Adrenal gland (tissue), 9 donors: ENCODE measurements at regions not wholly inside any gene's neighbourhood (a gene's known extent, or its start where the extent isn't known, plus 50 kb on each side); places are given as distances from the start of the nearest gene placed in this dataset.

ENCODE experiments used
- DNase-seq, 7 donors: peaks; one replicate each; pipeline ENCODE4 v3.0.0-alpha.2; 2019 to 2020
- H3K27ac ChIP-seq, 5 donors: fragments of 200-600 bp; sonication (generic) in 4 of 5; 1 replicate in 3 of 5; 2 replicates in 2 of 5; pipeline versions ENCODE4 v1.5.1 to v1.8.0; 2016 to 2020; ENCODE audit warnings: mild to moderate bottlenecking in 1 of 5
- H3K27me3 ChIP-seq: fragments of 200-600 bp; 2 replicates; pipeline ENCODE4 v1.8.0; 2021
- H3K36me3 ChIP-seq, 2 donors: fragments of 200-600 bp; replicated peaks in 1 of 2; 1 replicate in 1 of 2; 2 replicates in 1 of 2; pipeline versions ENCODE4 v1.5.1 to v1.8.0; 2018 to 2022
- H3K4me1 ChIP-seq, 2 donors: fragments of 200-600 bp; replicated peaks in 1 of 2; 1 replicate in 1 of 2; 2 replicates in 1 of 2; pipeline versions ENCODE4 v1.5.1 to v1.8.0; 2018 to 2021
- H3K4me3 ChIP-seq, 4 donors: fragments of 200-600 bp; sonication (generic) in 3 of 4; one replicate each; pipeline ENCODE4 v1.5.1; 2016 to 2018
- H3K9me3 ChIP-seq, 3 donors: fragments of 200-600 bp; sonication (generic) in 1 of 3; replicated peaks in 1 of 3; 1 replicate in 2 of 3; 2 replicates in 1 of 3; pipeline versions ENCODE4 v1.5.1 to v1.8.0; 2016 to 2021
- CTCF ChIP-seq, 6 experiments: fragments of 450-650 bp in 4 of 6; fragments of 200-600 bp in 2 of 6; sonication (generic) in 1 of 6; IDR thresholded peaks; 1 replicate in 5 of 6; 2 replicates in 1 of 6; pipeline versions ENCODE4 v1.5.1 to v1.8.0; 2016 to 2021; ENCODE audit warnings: antibody characterized with exemption in 6 of 6, mild to moderate bottlenecking in 2 of 6, moderate library complexity in 1 of 6
- POLR2A ChIP-seq, 2 donors: fragments of 450-650 bp; IDR thresholded peaks; one replicate each; pipeline ENCODE4 v1.6.1; 2017; ENCODE audit warnings: antibody characterized with exemption in 2 of 2, mild to moderate bottlenecking in 2 of 2, moderate library complexity in 1 of 2
- WGBS, 4 donors: extraction: QIAGEN DNeasy Blood & Tissue Kit in 2 of 4; methylation state at CpG; one replicate each; pipeline versions ENCODE4 v1.1.5 to v1.1.7; 2013 to 2017; 5-methylcytosine and 5-hydroxymethylcytosine counted together
- intact Hi-C, 2 donors: fragments of 100-400 bp; cut with DNase I; formaldehyde crosslinking; loops; one replicate each; pipeline versions ENCODE4 v1.14.1 to v1.15.0; 2022 to 2023
- donor health status: healthy with polysubstance abuse.
- donor health status: Bipolar disorder and iron deficiency.
- donor health status: DM: yes; HTN: yes; CAD: no.
- donor health status: DM: no; HTN: no; CAD: no.
- donor health status: DM: no; HTN: no; CAD: no.

- Histone ChIP-seq H3K27me3 (no peaks in the 10 kb centered on the region), H3K4me1 (no peaks in the 10 kb centered on the region), H3K36me3 (no peaks in the 10 kb centered on the region), H3K9me3 (no peaks in the 10 kb centered on the region), H3K27ac (no peak overlapping the region), H3K4me3 (no peak overlapping the region)
- no peak for DNase-seq
- whole genome bisulfite sequencing, 4 donors = 92 to 95% (median 94%) methylated on average over 1 of the region's 1 CpG
- intact Hi-C loops = no loop called here
- TF ChIP-seq CTCF (IDR thresholded peaks at IDR 0.05) = no peak
- no peak for TF ChIP-seq POLR2A (IDR thresholded peaks at IDR 0.05)
Measured at GRCh38 chr10:58903071-58903470, 273.4 kb upstream of the PHYHIPL start.

- H3K9me3 ChIP-seq = no peaks in the 10 kb centered on the region
- intact Hi-C loops = no loop called here
- no peak overlapping the region for H3K27ac ChIP-seq
- TF ChIP-seq CTCF (IDR thresholded peaks at IDR 0.05) (no peak), POLR2A (IDR thresholded peaks at IDR 0.05) (no peak)
- H3K4me1 ChIP-seq = no peaks in the 10 kb centered on the region
- H3K27me3 ChIP-seq = no peaks in the 10 kb centered on the region
- no peak for DNase-seq
- 74 to 90% (median 88%) methylated on average over 2 of the region's 2 CpGs for WGBS, 4 donors
- H3K36me3 ChIP-seq = no peaks in the 10 kb centered on the region
- H3K4me3 ChIP-seq = no peak overlapping the region
Measured at GRCh38 chr10:58909881-58910280, 266.6 kb upstream of the PHYHIPL start.

- Histone ChIP-seq H3K27me3 (no peaks in the 10 kb centered on the region), H3K4me1 (no peaks in the 10 kb centered on the region), H3K36me3 (no peaks in the 10 kb centered on the region), H3K27ac (no peak overlapping the region), H3K4me3 (no peak overlapping the region), H3K9me3 (no peaks in the 10 kb centered on the region)
- 40 to 48% (median 46%) methylated on average over 3 of the region's 3 CpGs for WGBS, 4 donors
- intact Hi-C loops = no loop called here
- TF ChIP-seq CTCF (IDR thresholded peaks at IDR 0.05) (no peak), POLR2A (IDR thresholded peaks at IDR 0.05) (no peak)
- no peak for DNase-seq
Measured at GRCh38 chr10:58913717-58914116, 262.7 kb upstream of the PHYHIPL start.

- intact Hi-C loops = no loop called here
- DNase-seq = no peak
- H3K4me1 ChIP-seq = peaks cover 20 to 26% of the 10 kb centered on the region in 2 donors
- WGBS, 4 donors = 94 to 100% (median 96%) methylated on average over 2 of the region's 2 CpGs
- H3K36me3 ChIP-seq = no peaks in the 10 kb centered on the region
- no peaks in the 10 kb centered on the region for H3K27me3 ChIP-seq
- H3K9me3 ChIP-seq = no peaks in the 10 kb centered on the region
- H3K4me3 ChIP-seq = no peak overlapping the region
- TF ChIP-seq POLR2A (IDR thresholded peaks at IDR 0.05) (no peak), CTCF (IDR thresholded peaks at IDR 0.05) (no peak)
- no peak overlapping the region for H3K27ac ChIP-seq
Measured at GRCh38 chr10:58918887-58919286, 257.6 kb upstream of the PHYHIPL start.
